ENCODE measurements at regions not wholly inside any gene's neighbourhood (a gene's known extent, or its start where the extent isn't known, plus 50 kb on each side); places are given as distances from the start of the nearest gene placed in this dataset.

DNA sequence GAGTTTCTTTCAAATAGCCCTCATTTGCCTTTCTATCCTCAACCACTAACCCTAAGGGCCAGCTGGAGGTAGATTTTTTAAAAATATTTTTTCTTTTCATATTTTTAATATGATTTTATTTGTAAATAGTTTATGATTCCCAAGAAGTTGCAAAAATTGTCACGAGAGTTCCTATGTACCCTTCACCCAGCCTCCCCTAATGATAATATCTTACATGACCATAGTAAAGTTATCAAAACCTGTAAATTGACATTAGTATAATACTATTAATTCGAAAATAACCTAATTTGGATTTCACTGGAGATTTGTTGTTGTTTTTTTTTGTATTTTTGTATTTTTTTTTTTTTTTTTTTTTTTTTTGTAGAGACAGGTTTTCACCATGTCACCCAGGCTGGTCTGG lies 495.5 kb downstream of the MIAT start:
- H3K9me3 ChIP-seq (ENCODE audit: control insufficient read depth, insufficient read depth, low read length), result no peaks in the 10 kb centered on the region; the same call in 1 of the 2 replicates
- no peaks in the 10 kb centered on the region for H3K27me3 ChIP-seq (ENCODE audit: control insufficient read depth, insufficient read depth, low read length)
- H3K4me1 ChIP-seq (ENCODE audit: control insufficient read depth, insufficient read depth, low read length), result no peaks in the 10 kb centered on the region
- no peak overlapping the region for H3K9ac ChIP-seq (ENCODE audit: low read depth, low read length)
- no peak overlapping the region for H3K27ac ChIP-seq (ENCODE audit: low read depth, low read length)
- H3K4me3 ChIP-seq (ENCODE audit: low read depth, low read length), result no peak overlapping the region
- no peaks in the 10 kb centered on the region for H3K36me3 ChIP-seq (ENCODE audit: control insufficient read depth, insufficient read depth, low read length)

DNA sequence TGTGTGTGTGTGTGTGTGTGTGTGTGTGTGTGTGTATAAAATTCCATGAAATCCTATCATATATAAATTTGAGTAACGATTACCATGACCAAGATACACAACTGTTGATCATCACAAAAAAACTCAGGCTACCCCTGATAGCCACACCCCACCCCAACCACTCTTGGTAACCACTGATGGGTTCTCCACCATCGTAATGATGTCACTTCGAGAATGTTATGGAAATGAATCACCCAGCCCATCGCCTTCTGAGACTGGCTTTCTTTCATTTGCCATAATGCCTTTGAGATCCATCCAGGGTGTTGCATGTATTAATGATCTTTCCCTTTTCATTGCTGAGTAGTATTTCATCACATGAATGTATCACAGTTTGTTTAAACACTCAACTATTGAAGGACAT lies 496.0 kb downstream of the MIAT start:
- Histone ChIP-seq H3K36me3 (ENCODE audit: control insufficient read depth, insufficient read depth, low read length) (no peaks in the 10 kb centered on the region), H3K27ac (ENCODE audit: low read depth, low read length) (no peak overlapping the region), H3K4me1 (ENCODE audit: control insufficient read depth, insufficient read depth, low read length) (no peaks in the 10 kb centered on the region), H3K9me3 (ENCODE audit: control insufficient read depth, insufficient read depth, low read length) (no peaks in the 10 kb centered on the region; the same call in 1 of the 2 replicates), H3K4me3 (ENCODE audit: low read depth, low read length) (no peak overlapping the region), H3K27me3 (ENCODE audit: control insufficient read depth, insufficient read depth, low read length) (no peaks in the 10 kb centered on the region), H3K9ac (ENCODE audit: low read depth, low read length) (no peak overlapping the region)

DNA sequence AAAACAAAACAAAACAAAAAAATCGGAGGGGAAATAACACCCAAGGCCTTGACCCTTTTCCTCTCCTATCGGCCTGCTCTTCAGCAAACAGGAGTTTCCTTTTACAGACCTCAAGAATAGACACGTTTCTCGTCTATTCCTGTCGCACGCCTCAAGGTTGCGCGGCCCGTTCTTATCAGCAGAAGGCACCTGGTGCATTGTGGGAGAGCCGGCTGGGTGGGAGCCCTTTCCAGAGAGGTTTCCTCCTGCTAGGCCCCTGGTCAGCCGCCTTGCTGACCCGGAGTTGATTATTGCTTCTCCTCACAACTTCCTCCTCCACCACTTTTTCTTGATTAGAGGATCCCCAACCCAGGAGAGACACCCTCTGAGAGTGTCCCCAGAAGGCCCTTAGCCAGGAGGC lies 497.3 kb downstream of the MIAT start:
- Histone ChIP-seq H3K9me3 (ENCODE audit: control insufficient read depth, insufficient read depth, low read length) (no peaks in the 10 kb centered on the region; the same call in 1 of the 2 replicates), H3K4me3 (ENCODE audit: low read depth, low read length) (no peak overlapping the region), H3K36me3 (ENCODE audit: control insufficient read depth, insufficient read depth, low read length) (no peaks in the 10 kb centered on the region), H3K4me1 (ENCODE audit: control insufficient read depth, insufficient read depth, low read length) (no peaks in the 10 kb centered on the region), H3K9ac (ENCODE audit: low read depth, low read length) (no peak overlapping the region), H3K27me3 (ENCODE audit: control insufficient read depth, insufficient read depth, low read length) (no peaks in the 10 kb centered on the region), H3K27ac (ENCODE audit: low read depth, low read length) (no peak overlapping the region)

DNA sequence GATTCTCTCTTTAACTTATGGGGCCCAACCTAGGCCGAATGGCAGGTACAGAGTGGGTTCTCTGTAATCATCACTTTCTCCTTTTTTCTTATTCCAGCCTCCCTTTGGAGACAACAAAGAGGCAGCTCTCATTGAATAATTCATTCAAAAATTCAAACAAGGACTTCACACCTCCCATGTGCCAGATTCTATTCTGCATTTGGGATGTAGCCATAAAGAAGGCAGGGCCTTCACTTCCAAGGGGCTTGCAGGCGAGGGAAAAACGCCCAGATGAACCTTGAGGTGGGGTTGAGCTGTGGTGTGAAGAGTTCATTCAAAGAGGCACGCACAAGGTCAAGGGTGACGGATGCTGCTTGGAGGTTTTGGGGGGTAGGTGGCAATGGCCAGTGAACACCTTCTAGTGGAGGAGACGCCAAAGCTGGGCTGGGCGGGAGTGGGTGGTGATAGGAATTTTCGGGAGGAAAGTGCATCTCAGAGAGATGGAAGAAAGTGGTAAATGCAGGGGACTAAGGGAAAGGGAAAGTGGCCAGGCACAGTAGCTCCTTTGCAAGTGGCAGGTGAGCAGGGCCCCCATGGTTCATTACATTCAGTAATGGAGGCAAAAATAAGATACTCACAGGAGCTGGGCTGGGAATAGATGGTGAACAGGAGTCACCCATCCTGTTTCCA lies 499.6 kb downstream of the MIAT start:
- H3K27ac ChIP-seq (ENCODE audit: low read depth, low read length), result no peak overlapping the region
- 0 out of 2 replicates have a peak, but pooled peaks cover 3% of the 10 kb centered on the region for H3K4me1 ChIP-seq (ENCODE audit: control insufficient read depth, insufficient read depth, low read length)
- H3K9me3 ChIP-seq (ENCODE audit: control insufficient read depth, insufficient read depth, low read length), result no peaks in the 10 kb centered on the region; the same call in 1 of the 2 replicates
- no peaks in the 10 kb centered on the region for H3K27me3 ChIP-seq (ENCODE audit: control insufficient read depth, insufficient read depth, low read length)
- H3K36me3 ChIP-seq (ENCODE audit: control insufficient read depth, insufficient read depth, low read length), result no peaks in the 10 kb centered on the region
- H3K9ac ChIP-seq (ENCODE audit: low read depth, low read length), result no peak overlapping the region
- no peak overlapping the region for H3K4me3 ChIP-seq (ENCODE audit: low read depth, low read length)

DNA sequence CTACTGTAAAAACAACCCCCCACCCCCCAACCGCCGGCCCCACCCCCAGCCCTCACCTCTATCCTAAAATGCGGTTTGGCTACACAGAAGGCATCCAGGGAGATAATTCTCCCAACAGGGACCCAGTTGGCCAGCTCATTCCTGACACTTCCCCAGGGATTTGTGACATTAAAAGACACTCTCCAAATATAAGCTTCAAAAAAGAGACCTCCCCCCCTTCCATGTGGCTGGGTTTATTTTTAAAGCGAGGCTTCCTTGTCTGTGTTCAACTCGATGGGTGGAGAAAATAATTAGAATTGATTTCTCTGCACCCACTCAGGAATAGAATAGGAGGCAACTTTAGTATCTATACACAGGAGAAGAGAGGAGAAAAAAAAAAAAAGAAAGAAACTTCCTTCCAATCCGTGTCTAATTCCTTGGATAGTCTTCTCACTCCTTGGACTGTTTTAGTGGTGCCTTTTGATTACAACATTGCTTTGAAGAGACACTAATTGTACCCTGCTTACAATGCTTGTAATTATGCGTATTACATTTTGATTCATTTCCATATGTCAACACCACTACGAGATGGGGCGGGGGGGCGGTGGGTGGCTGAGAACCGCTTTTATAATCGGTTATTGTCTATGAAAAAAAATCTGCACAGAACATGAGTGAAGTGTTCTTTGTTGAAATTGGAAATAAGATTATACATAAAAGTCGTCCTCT lies 500.4 kb downstream of the MIAT start:
- H3K4me3 ChIP-seq (ENCODE audit: low read depth, low read length), result no peak overlapping the region
- 0 out of 2 replicates have a peak, but pooled peaks cover 3% of the 10 kb centered on the region for H3K4me1 ChIP-seq (ENCODE audit: control insufficient read depth, insufficient read depth, low read length)
- no peaks in the 10 kb centered on the region for H3K36me3 ChIP-seq (ENCODE audit: control insufficient read depth, insufficient read depth, low read length)
- H3K9ac ChIP-seq (ENCODE audit: low read depth, low read length), result no peak overlapping the region
- no peaks in the 10 kb centered on the region; the same call in 1 of the 2 replicates for H3K9me3 ChIP-seq (ENCODE audit: control insufficient read depth, insufficient read depth, low read length)
- H3K27ac ChIP-seq (ENCODE audit: low read depth, low read length), result no peak overlapping the region
- no peaks in the 10 kb centered on the region for H3K27me3 ChIP-seq (ENCODE audit: control insufficient read depth, insufficient read depth, low read length)

DNA sequence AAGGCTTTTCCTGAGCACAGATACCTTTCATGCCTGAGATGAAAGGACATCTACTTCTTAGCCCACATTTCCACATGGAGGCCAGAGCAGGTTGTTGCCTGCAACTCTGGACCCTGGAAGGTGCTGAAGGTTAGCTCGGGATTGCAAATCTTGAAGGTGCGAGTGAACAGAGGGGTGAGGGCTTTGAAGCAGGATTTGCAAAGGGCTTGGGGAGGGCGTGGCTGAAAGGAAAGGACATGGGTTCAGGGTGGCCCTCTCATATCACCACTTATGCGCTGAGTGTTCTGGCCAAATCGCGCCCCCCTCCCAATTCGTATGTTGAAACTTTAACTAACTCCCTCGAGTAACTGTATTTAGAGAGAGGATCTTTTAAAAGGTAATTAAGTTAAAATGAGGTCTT lies 501.6 kb downstream of the MIAT start:
- H3K9ac ChIP-seq (ENCODE audit: low read depth, low read length), result no peak overlapping the region
- no peak overlapping the region for H3K4me3 ChIP-seq (ENCODE audit: low read depth, low read length)
- no peaks in the 10 kb centered on the region for H3K36me3 ChIP-seq (ENCODE audit: control insufficient read depth, insufficient read depth, low read length)
- H3K4me1 ChIP-seq (ENCODE audit: control insufficient read depth, insufficient read depth, low read length), result 0 out of 2 replicates have a peak, but pooled peaks cover 3% of the 10 kb centered on the region
- no peaks in the 10 kb centered on the region for H3K9me3 ChIP-seq (ENCODE audit: control insufficient read depth, insufficient read depth, low read length)
- no peak overlapping the region for H3K27ac ChIP-seq (ENCODE audit: low read depth, low read length)
- no peaks in the 10 kb centered on the region for H3K27me3 ChIP-seq (ENCODE audit: control insufficient read depth, insufficient read depth, low read length)

DNA sequence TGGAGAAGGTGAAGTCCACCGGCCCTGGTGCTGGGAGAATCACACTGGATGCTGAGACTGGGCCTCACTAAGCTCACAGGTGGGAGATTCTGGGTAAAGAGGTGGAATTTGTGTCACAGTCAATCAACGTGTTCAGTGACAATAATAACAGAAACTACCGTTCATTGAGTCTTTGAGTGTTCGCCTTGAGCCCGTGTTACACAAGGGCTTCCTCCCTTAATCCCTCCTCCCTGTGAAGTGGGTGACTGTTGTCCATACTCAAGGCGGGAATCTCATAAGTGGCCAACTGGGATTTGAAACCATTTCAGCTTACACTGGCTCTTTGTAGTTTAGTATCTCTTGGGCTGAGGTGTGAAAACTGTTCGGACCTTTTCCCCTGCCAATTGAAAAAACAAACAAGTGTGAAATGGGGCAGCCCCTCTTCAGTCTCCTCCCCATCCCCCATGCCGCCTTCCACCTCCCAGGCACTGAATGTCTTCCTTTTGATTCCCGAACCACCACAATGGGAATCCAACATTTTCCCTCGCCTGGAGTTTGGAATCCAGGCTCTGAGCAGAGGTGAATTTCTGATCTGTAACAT lies 502.4 kb downstream of the MIAT start:
- no peak overlapping the region for H3K9ac ChIP-seq (ENCODE audit: low read depth, low read length)
- no peak overlapping the region for H3K27ac ChIP-seq (ENCODE audit: low read depth, low read length)
- no peak overlapping the region for H3K4me3 ChIP-seq (ENCODE audit: low read depth, low read length)
- no peaks in the 10 kb centered on the region for H3K9me3 ChIP-seq (ENCODE audit: control insufficient read depth, insufficient read depth, low read length)
- 0 out of 2 replicates have a peak, but pooled peaks cover 3% of the 10 kb centered on the region for H3K4me1 ChIP-seq (ENCODE audit: control insufficient read depth, insufficient read depth, low read length)
- no peaks in the 10 kb centered on the region for H3K36me3 ChIP-seq (ENCODE audit: control insufficient read depth, insufficient read depth, low read length)
- H3K27me3 ChIP-seq (ENCODE audit: control insufficient read depth, insufficient read depth, low read length), result no peaks in the 10 kb centered on the region

DNA sequence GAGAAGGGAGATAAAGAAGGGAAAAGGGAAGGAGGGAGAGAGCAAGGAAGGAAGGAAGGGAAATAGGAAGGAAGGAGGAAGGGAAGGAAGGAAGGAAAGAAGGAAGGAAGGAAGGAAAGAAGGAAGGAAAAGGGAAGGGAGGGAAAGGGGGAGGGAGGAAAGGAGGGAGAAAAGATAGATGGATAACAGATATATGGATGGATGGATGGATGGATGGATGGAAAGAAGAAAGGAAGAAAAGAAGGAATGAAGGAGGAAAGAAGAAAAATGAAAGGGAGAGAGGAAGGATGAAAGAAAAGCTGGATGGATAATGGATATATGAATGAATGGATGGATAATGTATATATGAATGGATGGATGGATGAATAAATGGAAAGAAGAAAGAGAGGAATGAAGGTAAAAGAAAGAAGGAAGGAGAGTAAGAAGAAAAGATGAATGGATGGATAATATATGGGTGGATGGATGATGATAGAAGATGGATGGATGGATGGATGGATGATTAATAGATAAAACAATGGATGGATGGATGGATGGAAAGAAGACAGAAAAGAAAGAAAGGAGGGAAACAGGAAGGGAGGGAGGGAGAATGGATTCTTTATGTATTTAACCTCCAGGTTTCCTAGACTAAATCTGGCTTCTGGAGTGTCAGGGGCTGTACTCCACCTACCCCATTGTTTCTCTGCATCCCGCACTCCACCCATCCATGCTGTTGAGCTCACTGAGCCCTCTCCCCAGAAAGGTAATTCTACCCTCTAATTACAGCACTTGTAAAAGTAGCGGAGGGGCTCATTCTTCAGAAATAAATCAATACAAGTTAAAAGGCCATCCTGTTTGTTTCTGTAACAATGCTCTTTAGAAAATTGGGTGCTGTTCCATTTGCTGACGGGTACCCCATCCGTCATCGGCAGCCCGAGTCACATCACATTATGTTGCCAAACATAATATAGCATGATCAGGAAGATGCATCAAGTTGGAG lies 506.1 kb downstream of the MIAT start:
- Histone ChIP-seq H3K9me3 (ENCODE audit: control insufficient read depth, insufficient read depth, low read length) (no peaks in the 10 kb centered on the region), H3K4me3 (ENCODE audit: low read depth, low read length) (no peak overlapping the region), H3K4me1 (ENCODE audit: control insufficient read depth, insufficient read depth, low read length) (0 out of 2 replicates have a peak, but pooled peaks cover 3% of the 10 kb centered on the region), H3K27ac (ENCODE audit: low read depth, low read length) (no peak overlapping the region), H3K27me3 (ENCODE audit: control insufficient read depth, insufficient read depth, low read length) (no peaks in the 10 kb centered on the region), H3K9ac (ENCODE audit: low read depth, low read length) (no peak overlapping the region), H3K36me3 (ENCODE audit: control insufficient read depth, insufficient read depth, low read length) (no peaks in the 10 kb centered on the region)

DNA sequence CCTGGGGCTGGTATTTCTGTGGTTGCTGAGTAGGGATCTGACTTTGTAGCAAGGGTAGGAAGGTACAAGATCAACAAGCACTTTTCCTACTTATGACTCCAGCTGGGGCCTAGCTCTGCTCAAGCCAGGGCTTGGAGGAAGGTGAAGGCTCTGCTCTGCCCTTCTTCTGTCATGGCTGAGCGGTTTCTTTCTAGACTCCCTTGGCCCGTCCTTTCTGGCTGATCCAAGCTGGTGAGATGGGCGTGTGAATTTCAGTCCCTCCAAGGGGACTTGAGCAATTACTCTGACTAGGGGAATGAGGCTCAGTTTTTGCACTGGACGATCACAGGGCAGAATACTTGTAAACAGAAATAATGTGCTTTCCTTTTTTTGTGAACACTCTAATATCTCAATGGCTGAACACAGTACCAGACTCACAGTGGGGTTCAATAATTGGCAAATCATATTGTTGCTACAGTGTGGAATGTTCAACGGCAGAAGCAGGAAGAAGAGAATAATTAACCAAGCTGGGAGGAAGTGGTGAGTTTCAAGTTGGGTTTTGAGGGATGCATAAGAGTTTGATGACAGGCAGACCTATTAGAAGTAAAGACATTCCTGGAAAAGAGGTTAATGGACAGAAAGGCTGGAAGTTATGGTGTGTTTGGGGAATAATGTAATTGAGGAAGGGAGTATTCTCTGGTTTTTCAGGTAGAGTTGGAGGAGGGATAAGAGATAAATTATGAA lies 507.6 kb downstream of the MIAT start:
- no peaks in the 10 kb centered on the region for H3K27me3 ChIP-seq (ENCODE audit: control insufficient read depth, insufficient read depth, low read length)
- 0 out of 2 replicates have a peak, but pooled peaks cover 3% of the 10 kb centered on the region for H3K4me1 ChIP-seq (ENCODE audit: control insufficient read depth, insufficient read depth, low read length)
- H3K27ac ChIP-seq (ENCODE audit: low read depth, low read length), result no peak overlapping the region
- no peak overlapping the region for H3K4me3 ChIP-seq (ENCODE audit: low read depth, low read length)
- no peaks in the 10 kb centered on the region for H3K9me3 ChIP-seq (ENCODE audit: control insufficient read depth, insufficient read depth, low read length)
- no peak overlapping the region for H3K9ac ChIP-seq (ENCODE audit: low read depth, low read length)
- no peaks in the 10 kb centered on the region for H3K36me3 ChIP-seq (ENCODE audit: control insufficient read depth, insufficient read depth, low read length)

DNA sequence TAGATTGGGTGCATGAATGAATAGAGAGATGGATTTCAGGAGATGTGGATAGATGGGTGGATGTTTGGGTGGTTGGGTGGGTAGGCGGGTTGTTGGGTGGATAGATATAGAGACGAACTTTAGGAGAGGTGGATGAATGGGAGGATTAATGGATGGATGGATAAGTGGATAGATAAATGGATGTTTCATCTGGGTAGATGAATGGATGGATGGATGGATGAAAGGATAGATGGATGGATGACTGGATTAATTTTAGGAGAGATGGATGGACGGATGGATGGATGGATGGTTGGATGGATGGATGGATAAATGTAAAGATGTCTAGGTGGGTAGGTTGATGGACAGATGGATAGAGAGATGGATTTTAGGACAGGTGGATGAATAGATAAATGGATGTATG lies 511.3 kb downstream of the MIAT start:
- Histone ChIP-seq H3K27ac (ENCODE audit: low read depth, low read length) (no peak overlapping the region), H3K4me1 (ENCODE audit: control insufficient read depth, insufficient read depth, low read length) (peaks cover 9% of the 10 kb centered on the region), H3K9me3 (ENCODE audit: control insufficient read depth, insufficient read depth, low read length) (no peaks in the 10 kb centered on the region), H3K36me3 (ENCODE audit: control insufficient read depth, insufficient read depth, low read length) (no peaks in the 10 kb centered on the region), H3K4me3 (ENCODE audit: low read depth, low read length) (no peak overlapping the region), H3K27me3 (ENCODE audit: control insufficient read depth, insufficient read depth, low read length) (no peaks in the 10 kb centered on the region), H3K9ac (ENCODE audit: low read depth, low read length) (no peak overlapping the region)

All from HUES48 (cell line).